ENCODE measurements at regions not wholly inside any gene's neighbourhood (a gene's known extent, or its start where the extent isn't known, plus 50 kb on each side); places are given as distances from the start of the nearest gene placed in this dataset.

DNA sequence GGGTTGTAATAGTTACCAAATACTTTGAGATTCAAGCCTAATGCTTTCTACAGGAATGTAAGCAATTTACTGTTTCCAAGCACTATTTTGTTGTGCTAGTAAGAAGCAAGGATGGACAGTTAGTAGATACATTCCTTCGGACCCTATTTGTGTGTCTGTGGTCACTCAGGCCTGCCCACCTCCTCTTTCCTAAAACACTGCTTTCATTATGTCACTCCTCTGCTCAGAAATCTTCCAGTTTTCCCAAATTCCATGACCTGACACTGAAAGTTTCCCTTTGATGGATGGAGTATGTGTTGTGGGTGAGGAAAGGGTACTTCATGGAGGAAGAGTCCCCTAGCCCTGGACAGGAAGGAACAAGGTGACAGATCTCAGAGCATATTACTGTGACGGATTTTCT lies 141.1 kb downstream of the DISP1 start:
- no peak for TF ChIP-seq GATA2 (IDR thresholded peaks at IDR 0.05; ENCODE audit: low read depth, low read length)
- TF ChIP-seq GATA3 (IDR thresholded peaks at IDR 0.05; ENCODE audit: low read depth, low read length), result no peak
